HG03066 (cell line): ENCODE measurements at regions not wholly inside any gene's neighbourhood (a gene's known extent, or its start where the extent isn't known, plus 50 kb on each side); places are given as distances from the start of the nearest gene placed in this dataset.
"Not testable (repeated sequence)": the region's sequence is repeated elsewhere in the genome, so short reads cannot be mapped to it uniquely, and the experiment has no call there.

ENCODE experiments used
- ATAC-seq: cut with Tn5 transposase; IDR thresholded peaks from one replicate; pipeline ENCODE4 v1.9.1; 2021; ENCODE audit warnings: low read depth; ENCODE audit not compliant: unreplicated experiment

GRCh38 chr13:97770231-97770630, 183.2 kb upstream of the IPO5 start:
- not testable (repeated sequence) for ATAC-seq

- not testable (repeated sequence) for ATAC-seq
Measured at GRCh38 chr13:97772466-97772865, 181.0 kb upstream of the IPO5 start.

- not testable (repeated sequence) for ATAC-seq
Measured at GRCh38 chr13:97774391-97775100, 178.9 kb upstream of the IPO5 start.

- no peak for ATAC-seq
Measured at GRCh38 chr13:97780486-97780885, 173.0 kb upstream of the IPO5 start.

GRCh38 chr13:97781891-97782305, 171.6 kb upstream of the IPO5 start:
- ATAC-seq = no peak

GRCh38 chr13:97786510-97786909, 167.0 kb upstream of the IPO5 start:
- no peak for ATAC-seq

GRCh38 chr13:97797553-97797952, 155.9 kb upstream of the IPO5 start:
- no peak for ATAC-seq

GRCh38 chr13:97798171-97798821, 155.2 kb upstream of the IPO5 start:
- ATAC-seq = no peak

GRCh38 chr13:97798836-97799235, 154.6 kb upstream of the IPO5 start:
- no peak for ATAC-seq

- no peak for ATAC-seq
Measured at GRCh38 chr13:97802213-97802612, 151.3 kb upstream of the IPO5 start.

GRCh38 chr13:97809576-97809975, 143.9 kb upstream of the IPO5 start:
- ATAC-seq = no peak

- ATAC-seq = no peak
Measured at GRCh38 chr13:97810152-97810551, 143.3 kb upstream of the IPO5 start.

GRCh38 chr13:97822377-97822776, 131.1 kb upstream of the IPO5 start:
- ATAC-seq = no peak

GRCh38 chr13:97826421-97827012, 127.0 kb upstream of the IPO5 start:
- no peak for ATAC-seq

GRCh38 chr13:97834250-97834649, 119.2 kb upstream of the IPO5 start:
- ATAC-seq = no peak

- ATAC-seq = no peak
Measured at GRCh38 chr13:97843189-97843588, 110.3 kb upstream of the IPO5 start.

GRCh38 chr13:97844151-97844550, 109.3 kb upstream of the IPO5 start:
- no peak for ATAC-seq

GRCh38 chr13:97848886-97849285, 104.6 kb upstream of the IPO5 start:
- no peak for ATAC-seq

GRCh38 chr13:97849305-97849704, 104.2 kb upstream of the IPO5 start:
- peak; percentile 92 for ATAC-seq

- ATAC-seq = no peak
Measured at GRCh38 chr13:97851269-97851668, 102.2 kb upstream of the IPO5 start.

GRCh38 chr13:97852181-97852874, 101.1 kb upstream of the IPO5 start:
- no peak for ATAC-seq
